A549 (cell line): ENCODE measurements at regions not wholly inside any gene's neighbourhood (a gene's known extent, or its start where the extent isn't known, plus 50 kb on each side); places are given as distances from the start of the nearest gene placed in this dataset.

Experiments
- CEBPB ChIP-seq, 2 experiments: fragments of >200 bp in 1 of 2; sonication (Bioruptor Twin) in 1 of 2; formaldehyde crosslinking in 1 of 2; IDR thresholded peaks; 2 replicates each; pipeline ENCODE4 v1.6.1; 2012 to 2016
- CTCF ChIP-seq: fragments of >200 bp; sonication (Bioruptor Twin); formaldehyde crosslinking; IDR thresholded peaks from 3 replicates; pipeline ENCODE4 v1.5.1; 2016
- EP300 ChIP-seq, 2 experiments: fragments of >200 bp; sonication (Bioruptor Twin); formaldehyde crosslinking; IDR thresholded peaks; 2 replicates in 1 of 2; 3 replicates in 1 of 2; pipeline ENCODE4 v1.6.1; 2016 to 2017
- JUN ChIP-seq, 2 experiments: fragments of >200 bp; sonication (Bioruptor Twin); formaldehyde crosslinking; IDR thresholded peaks; 2 replicates in 1 of 2; 3 replicates in 1 of 2; pipeline ENCODE4 v1.6.1; 2016 to 2017
- POLR2A ChIP-seq: IDR thresholded peaks from 2 replicates; pipeline ENCODE4 v1.6.1; 2012; ENCODE audit warnings: mild to moderate bottlenecking, low read length
- RAD21 ChIP-seq, 2 experiments: fragments of >200 bp in 1 of 2; sonication (Bioruptor Twin) in 1 of 2; formaldehyde crosslinking in 1 of 2; IDR thresholded peaks in 1 of 2; conservative IDR thresholded peaks in 1 of 2; 2 replicates in 1 of 2; 3 replicates in 1 of 2; pipeline ENCODE4 v1.6.1; 2012 to 2018; ENCODE audit warnings: inconsistent platforms in 1 of 2
- REST ChIP-seq: fragments of 200-600 bp; sonication (generic); IDR thresholded peaks from 2 replicates; pipeline ENCODE4 v1.6.1; 2016; ENCODE audit warnings: antibody characterized with exemption, mild to moderate bottlenecking, moderate library complexity
- RNF2 ChIP-seq: fragments of 200-600 bp; sonication (generic); IDR thresholded peaks from 2 replicates; pipeline ENCODE4 v1.6.1; 2016; ENCODE audit warnings: low read depth, mild to moderate bottlenecking, antibody characterized with exemption, moderate library complexity, borderline replicate concordance
- ZC3H11A ChIP-seq: fragments of 450-650 bp; IDR thresholded peaks from 2 replicates; pipeline ENCODE4 v1.6.1; 2014; ENCODE audit warnings: antibody characterized with exemption, mild to moderate bottlenecking
- ZNF302 ChIP-seq: fragments of 250-450 bp; sonication (Bioruptor Pico); IDR thresholded peaks from 2 replicates; pipeline ENCODE4 v1.9.0; 2021; ENCODE audit warnings: inconsistent platforms, mild to moderate bottlenecking, moderate library complexity

DNA sequence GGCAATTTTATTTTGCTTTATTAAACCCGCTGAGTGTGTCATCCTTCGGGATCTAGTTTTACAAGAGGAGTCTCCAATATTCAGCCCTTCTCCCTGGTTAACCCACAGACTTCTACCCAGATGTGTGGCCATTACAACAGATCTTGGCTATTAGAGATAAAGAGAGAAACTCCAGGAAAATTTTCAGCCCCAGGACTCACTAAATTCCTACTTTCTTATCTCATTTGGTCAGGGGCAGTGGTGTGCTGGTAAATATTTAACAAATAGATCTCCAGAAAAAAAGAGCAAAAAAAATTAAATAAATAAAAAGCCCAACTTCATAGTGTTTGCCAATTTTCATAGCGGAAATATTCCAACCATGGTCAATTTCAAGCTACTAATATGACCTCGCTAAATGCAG is 168.4 kb downstream of the RND3 start:
- TF ChIP-seq CTCF (no peak), REST (no peak), RNF2 (no peak), ZC3H11A (no peak), CEBPB (IDR thresholded peaks at IDR 0.05) (no peak), POLR2A (no peak), RAD21 (conservative IDR thresholded peaks at IDR 0.05 in 1 of 2, IDR thresholded peaks at IDR 0.05 in 1 of 2) (no peak), JUN (IDR thresholded peaks at IDR 0.05) (no peak), EP300 (IDR thresholded peaks at IDR 0.05) (no peak), ZNF302 (CRISPR knock-in tag) (no peak)
